H1 (cell line): ENCODE measurements at regions not wholly inside any gene's neighbourhood (a gene's known extent, or its start where the extent isn't known, plus 50 kb on each side); places are given as distances from the start of the nearest gene placed in this dataset.

Source experiments
- CTCF ChIA-PET: fragments of 300-600 bp; sonication (Branson Sonifier 250); formaldehyde crosslinking; loops from one replicate; lab custom pipeline; 2021; ENCODE audit not compliant: partially characterized antibody; lab: Charles Lee
- POLR2A ChIA-PET: fragments of 300-600 bp; sonication (Branson Sonifier 250); formaldehyde crosslinking; loops from one replicate; lab custom pipeline; 2021; ENCODE audit warnings: inconsistent platforms; ENCODE audit not compliant: partially characterized antibody; lab: Charles Lee
- DNase-seq, 2 experiments: peaks; one replicate each; pipeline versions ENCODE4 v3.0.0 to v3.0.0-alpha.2; 2010 to 2022; ENCODE audit warnings: low spot score in 2 of 2, low read depth in 1 of 2, mixed read lengths in 1 of 2
- FAIRE-seq: peaks from 2 replicates; lab custom pipeline; 2011; peaks lifted over from hg19 to GRCh38; lab: Jason Lieb, UNC
- H2AFZ ChIP-seq: 2 replicates; pipeline ENCODE4 v1.8.1; 2012; ENCODE audit warnings: low read length, inconsistent platforms
- H2AK5ac ChIP-seq: 2 replicates; pipeline ENCODE4 v1.6.1; 2013; ENCODE audit warnings: low read depth, low read length
- H2BK120ac ChIP-seq: replicated peaks from 2 replicates; pipeline ENCODE3; 2013; ENCODE audit warnings: low read depth, low read length, inconsistent platforms
- H2BK12ac ChIP-seq: 2 replicates; pipeline ENCODE4 v1.6.1; 2013; ENCODE audit warnings: low read depth, low read length
- H2BK15ac ChIP-seq: 2 replicates; pipeline ENCODE4 v1.6.1; 2013; ENCODE audit warnings: low read length
- H2BK20ac ChIP-seq: 2 replicates; pipeline ENCODE4 v1.6.1; 2013; ENCODE audit warnings: low read length
- H2BK5ac ChIP-seq: 2 replicates; pipeline ENCODE4 v1.6.1; 2013; ENCODE audit warnings: low read depth, low read length
- H3K14ac ChIP-seq: 2 replicates; pipeline ENCODE4 v1.6.1; 2013; ENCODE audit warnings: inconsistent platforms; ENCODE audit not compliant: insufficient read length
- H3K18ac ChIP-seq: 2 replicates; pipeline ENCODE4 v1.6.1; 2013; ENCODE audit warnings: low read length; ENCODE audit errors: extremely low read depth
- H3K23ac ChIP-seq: 2 replicates; pipeline ENCODE4 v1.6.1; 2013; ENCODE audit warnings: inconsistent platforms; ENCODE audit not compliant: insufficient read length
- H3K23me2 ChIP-seq: 2 replicates; pipeline ENCODE4 v1.6.1; 2013; ENCODE audit warnings: low read depth, low read length
- H3K27ac ChIP-seq: 2 replicates; pipeline ENCODE4 v1.6.1; 2011; ENCODE audit warnings: low read depth, low read length, inconsistent platforms
- H3K27me3 ChIP-seq, 4 experiments: replicated peaks in 1 of 4; 1 replicate in 1 of 4; 2 replicates in 3 of 4; pipeline versions ENCODE4 v1.6.1 to v1.8.1; 2011 to 2013; ENCODE audit warnings: low read length in 3 of 4, mild to moderate bottlenecking in 3 of 4, inconsistent platforms in 2 of 4, mixed read lengths in 2 of 4, moderate library complexity in 1 of 4; ENCODE audit not compliant: control insufficient read depth in 3 of 4, insufficient read depth in 3 of 4; ENCODE audit errors: extremely low read depth in 1 of 4
- H3K36me3 ChIP-seq, 4 experiments: 2 replicates each; pipeline versions ENCODE4 v1.6.1 to v1.8.1; 2011 to 2013; ENCODE audit warnings: mild to moderate bottlenecking in 4 of 4, low read length in 3 of 4, moderate library complexity in 2 of 4, control low read depth in 1 of 4, inconsistent platforms in 1 of 4; ENCODE audit not compliant: insufficient read depth in 4 of 4, control insufficient read depth in 2 of 4
- H3K4ac ChIP-seq: replicated peaks from 2 replicates; pipeline ENCODE3; 2013; ENCODE audit warnings: low read length, low read depth, mixed read lengths, inconsistent platforms; ENCODE audit not compliant: insufficient read length
- H3K4me1 ChIP-seq, 4 experiments: replicated peaks in 1 of 4; 1 replicate in 1 of 4; 2 replicates in 3 of 4; pipeline versions ENCODE4 v1.6.1 to v1.8.1; 2011 to 2013; ENCODE audit warnings: low read length in 3 of 4, inconsistent platforms in 2 of 4, mixed read lengths in 1 of 4; ENCODE audit not compliant: insufficient read depth in 4 of 4, control insufficient read depth in 3 of 4
- H3K4me2 ChIP-seq, 2 experiments: 2 replicates each; pipeline versions ENCODE4 v1.6.1 to v1.8.1; 2011 to 2013; ENCODE audit warnings: low read depth in 2 of 2, low read length in 2 of 2, control low read depth in 1 of 2, inconsistent platforms in 1 of 2, mild to moderate bottlenecking in 1 of 2; ENCODE audit not compliant: insufficient read depth in 1 of 2
- H3K4me3 ChIP-seq, 4 experiments: fragments of 200-600, 300-600 bp in 1 of 4; sonication (generic), shearing (Covaris generic), sonication (Bioruptor Twin) in 1 of 4; 2 replicates each; pipeline versions ENCODE4 v1.5.1 to v1.8.1; 2011 to 2016; ENCODE audit warnings: low read length in 4 of 4, low read depth in 3 of 4, control low read depth in 2 of 4, inconsistent platforms in 2 of 4, mild to moderate bottlenecking in 2 of 4, mixed read lengths in 1 of 4, moderate library complexity in 1 of 4; ENCODE audit not compliant: insufficient read depth in 2 of 4; ENCODE audit errors: extremely low read depth in 1 of 4
- H3K56ac ChIP-seq: replicated peaks from 2 replicates; pipeline ENCODE3; 2013; ENCODE audit warnings: low read depth, mild to moderate bottlenecking, mixed read lengths, low read length, inconsistent platforms; ENCODE audit not compliant: insufficient read length
- H3K79me1 ChIP-seq: 2 replicates; pipeline ENCODE4 v1.6.1; 2013; ENCODE audit warnings: low read depth, low read length, control low read depth
- H3K79me2 ChIP-seq, 2 experiments: 2 replicates each; pipeline versions ENCODE4 v1.6.1 to v1.8.1; 2012 to 2013; ENCODE audit warnings: low read length in 2 of 2, mild to moderate bottlenecking in 2 of 2, inconsistent platforms in 1 of 2; ENCODE audit not compliant: insufficient read depth in 2 of 2, control insufficient read depth in 1 of 2
- H3K9ac ChIP-seq, 4 experiments: replicated peaks in 1 of 4; 1 replicate in 1 of 4; 2 replicates in 3 of 4; pipeline versions ENCODE4 v1.6.1 to v1.8.1; 2011 to 2013; ENCODE audit warnings: low read depth in 3 of 4, low read length in 3 of 4, control low read depth in 2 of 4, mild to moderate bottlenecking in 2 of 4, moderate library complexity in 2 of 4, inconsistent platforms in 1 of 4; ENCODE audit errors: extremely low read depth in 1 of 4
- H3K9me3 ChIP-seq, 2 experiments: 2 replicates each; pipeline versions ENCODE4 v1.6.1 to v1.8.1; 2012 to 2013; ENCODE audit warnings: mild to moderate bottlenecking in 2 of 2, moderate library complexity in 2 of 2, control low read depth in 1 of 2, inconsistent platforms in 1 of 2, low read depth in 1 of 2, low read length in 1 of 2, mixed read lengths in 1 of 2; ENCODE audit not compliant: insufficient read depth in 2 of 2
- H4K20me1 ChIP-seq, 2 experiments: replicated peaks in 1 of 2; 2 replicates each; pipeline versions ENCODE3 to v1.8.1; 2011 to 2013; ENCODE audit warnings: inconsistent platforms in 2 of 2, low read length in 2 of 2, mild to moderate bottlenecking in 1 of 2; ENCODE audit not compliant: insufficient read depth in 2 of 2, control insufficient read depth in 1 of 2
- H4K5ac ChIP-seq: 2 replicates; pipeline ENCODE4 v1.6.1; 2013; ENCODE audit warnings: low read length, low read depth, mixed read lengths, inconsistent platforms; ENCODE audit not compliant: insufficient read length
- H4K8ac ChIP-seq: 2 replicates; pipeline ENCODE4 v1.8.0; 2013; ENCODE audit warnings: mild to moderate bottlenecking, moderate library complexity, low read length, inconsistent platforms; ENCODE audit not compliant: insufficient read depth; ENCODE audit errors: extremely low read depth
- H4K91ac ChIP-seq: replicated peaks from 2 replicates; pipeline ENCODE3; 2013; ENCODE audit warnings: low read length, mixed read lengths, inconsistent platforms; ENCODE audit not compliant: insufficient read length
- ASH2L ChIP-seq: fragments of 200-600, 300-600 bp; sonication (generic); IDR thresholded peaks from one replicate; pipeline ENCODE4 v1.7.1; 2017; ENCODE audit warnings: low read length
- CBX5 ChIP-seq: fragments of 300-800, 300-1000 bp; sonication (generic); IDR thresholded peaks from 2 replicates; pipeline ENCODE4 v1.7.1; 2016; ENCODE audit warnings: antibody characterized with exemption, low read length, low read depth
- CHD1 ChIP-seq: IDR thresholded peaks from 2 replicates; pipeline ENCODE4 v1.6.1; 2012; ENCODE audit warnings: low read depth, low read length, improper control_type of control experiment
- CHD2 ChIP-seq: IDR thresholded peaks from 2 replicates; pipeline ENCODE4 v1.6.1; 2012; ENCODE audit warnings: low read length, improper control_type of control experiment
- JUN ChIP-seq: IDR thresholded peaks from 2 replicates; pipeline ENCODE4 v1.6.1; 2011; ENCODE audit warnings: low read depth, mild to moderate bottlenecking, improper control_type of control experiment, low read length
- NANOG ChIP-seq: IDR thresholded peaks from 2 replicates; pipeline ENCODE4 v1.6.1; 2011; ENCODE audit warnings: low read length, low read depth, mild to moderate bottlenecking, inconsistent platforms; ENCODE audit not compliant: insufficient read depth, poor library complexity, severe bottlenecking
- POU5F1 ChIP-seq: IDR thresholded peaks from 2 replicates; pipeline ENCODE4 v1.6.1; 2011; ENCODE audit warnings: low read depth, mild to moderate bottlenecking, low read length, moderate library complexity
- SP2 ChIP-seq: IDR thresholded peaks from 2 replicates; pipeline ENCODE4 v1.6.1; 2012; ENCODE audit warnings: mild to moderate bottlenecking, low read length, inconsistent platforms
- TBP ChIP-seq: IDR thresholded peaks from 2 replicates; pipeline ENCODE4 v1.6.1; 2011; ENCODE audit warnings: low read depth, low read length, improper control_type of control experiment
- TEAD4 ChIP-seq: IDR thresholded peaks from 2 replicates; pipeline ENCODE4 v1.6.1; 2012; ENCODE audit warnings: low read depth, low read length, inconsistent platforms, mixed read lengths
- TF ChIP-seq, protein P1 (sequence below): IDR thresholded peaks from 2 replicates; pipeline ENCODE4 v1.6.1; 2011; ENCODE audit warnings: low read length, improper control_type of control experiment

DNA sequence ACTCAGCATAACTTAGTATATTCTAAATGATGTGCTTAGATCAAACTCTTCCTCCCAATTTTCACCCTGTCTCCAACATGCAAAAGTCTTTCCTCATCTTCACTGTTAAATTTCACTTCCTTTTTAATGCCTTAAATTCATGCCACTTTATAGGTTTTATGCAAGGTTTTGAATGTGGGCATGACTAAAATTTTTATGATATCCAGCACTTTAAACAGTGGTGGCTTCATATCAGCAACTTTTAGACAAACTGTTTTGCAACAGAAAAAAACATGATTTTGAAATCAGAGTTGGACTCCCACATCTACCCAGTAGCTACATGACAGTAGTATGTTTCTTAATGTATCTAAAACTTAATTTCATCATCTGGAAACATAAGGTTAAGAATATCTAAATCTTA lies 84.7 kb upstream of the ZP4 start:
- Histone ChIP-seq H4K5ac (no peak overlapping the region), H3K14ac (no peak overlapping the region), H2BK15ac (no peak overlapping the region), H3K4ac (no peak overlapping the region), H2BK12ac (no peak overlapping the region), H4K8ac (no peak overlapping the region), H2AFZ (no peak overlapping the region), H3K4me2 (no peak overlapping the region), H2BK120ac (no peak overlapping the region), H2BK5ac (no peak overlapping the region), H3K79me1 (no peaks in the 10 kb centered on the region), H3K4me3 (no peak overlapping the region), H3K23ac (no peak overlapping the region), H3K79me2 (no peaks in the 10 kb centered on the region), H4K20me1 (no peaks in the 10 kb centered on the region), H2AK5ac (no peak overlapping the region), H3K9ac (no peak overlapping the region), H3K36me3 (no peaks in the 10 kb centered on the region), H3K4me1 (0 out of 7 replicates have a peak, but pooled peaks cover 0 to 2% (median 0%) of the 10 kb centered on the region in 4 experiments), H2BK20ac (no peak overlapping the region), H3K27me3 (no peaks in the 10 kb centered on the region), H3K9me3 (no peaks in the 10 kb centered on the region), H3K27ac (no peak overlapping the region), H3K56ac (no peak overlapping the region), H4K91ac (no peak overlapping the region), H3K18ac (no peak overlapping the region), H3K23me2 (no peaks in the 10 kb centered on the region)
- POLR2A ChIA-PET, result interaction anchor here (1.3 kb wide), 1 partner anchor 12 kb away, joined by 4 read pairs; no protein-coding TSS in a partner anchor
- DNase-seq (no peak), FAIRE-seq (no peak)
- CTCF ChIA-PET, result interaction anchor here (1.0 to 2.2 kb wide), 4 partner anchors 14 to 112 kb away, joined by 3 to 7 read pairs (median 3); no protein-coding TSS in a partner anchor
- TF ChIP-seq POU5F1 (no peak), TBP (no peak), SP2 (no peak), TEAD4 (no peak), CHD2 (no peak), JUN (no peak), CHD1 (no peak), CBX5 (no peak), ASH2L (no peak), NANOG (no peak)
- TF ChIP-seq, protein P1, sequence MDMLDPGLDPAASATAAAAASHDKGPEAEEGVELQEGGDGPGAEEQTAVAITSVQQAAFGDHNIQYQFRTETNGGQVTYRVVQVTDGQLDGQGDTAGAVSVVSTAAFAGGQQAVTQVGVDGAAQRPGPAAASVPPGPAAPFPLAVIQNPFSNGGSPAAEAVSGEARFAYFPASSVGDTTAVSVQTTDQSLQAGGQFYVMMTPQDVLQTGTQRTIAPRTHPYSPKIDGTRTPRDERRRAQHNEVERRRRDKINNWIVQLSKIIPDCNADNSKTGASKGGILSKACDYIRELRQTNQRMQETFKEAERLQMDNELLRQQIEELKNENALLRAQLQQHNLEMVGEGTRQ, result no peak
